ENCODE measurements at regions not wholly inside any gene's neighbourhood (a gene's known extent, or its start where the extent isn't known, plus 50 kb on each side); places are given as distances from the start of the nearest gene placed in this dataset.

DNA sequence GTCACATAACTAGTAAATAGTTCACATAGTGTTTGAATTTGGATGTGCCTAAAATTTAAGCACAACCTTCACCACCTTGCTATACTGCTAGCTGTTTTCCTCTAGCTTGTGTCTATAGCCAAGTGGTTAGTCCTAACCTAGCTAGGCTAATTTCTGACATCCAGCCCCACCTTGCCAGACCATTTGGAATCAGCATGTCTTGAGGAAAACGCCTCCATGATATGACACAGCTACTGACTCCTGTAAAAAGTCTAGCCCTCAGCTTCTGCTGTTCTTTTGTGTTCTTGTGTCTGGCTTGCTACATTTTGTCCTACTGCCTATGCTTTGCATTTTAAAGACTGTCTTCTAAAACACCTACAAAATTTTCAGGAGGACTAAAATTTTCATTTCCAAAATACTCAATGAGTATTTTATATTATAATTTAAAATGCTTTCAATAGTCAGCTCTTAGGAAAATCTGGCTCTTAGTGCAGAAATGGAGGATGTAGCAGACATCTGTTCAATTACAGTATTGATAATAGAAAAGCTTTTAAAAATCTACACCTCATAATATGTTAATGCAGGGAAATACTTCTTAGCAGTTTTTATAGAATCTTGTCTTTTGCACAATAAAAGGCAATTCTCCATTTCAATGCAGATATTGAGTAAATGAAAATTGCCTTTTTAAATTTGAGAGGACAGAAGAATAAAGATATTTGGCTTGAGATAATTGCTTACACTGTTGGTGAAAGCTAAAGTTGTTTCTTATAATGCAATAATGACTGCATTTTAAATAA, 160.8 kb upstream of the APP start:
- TF ChIP-seq, protein P1, sequence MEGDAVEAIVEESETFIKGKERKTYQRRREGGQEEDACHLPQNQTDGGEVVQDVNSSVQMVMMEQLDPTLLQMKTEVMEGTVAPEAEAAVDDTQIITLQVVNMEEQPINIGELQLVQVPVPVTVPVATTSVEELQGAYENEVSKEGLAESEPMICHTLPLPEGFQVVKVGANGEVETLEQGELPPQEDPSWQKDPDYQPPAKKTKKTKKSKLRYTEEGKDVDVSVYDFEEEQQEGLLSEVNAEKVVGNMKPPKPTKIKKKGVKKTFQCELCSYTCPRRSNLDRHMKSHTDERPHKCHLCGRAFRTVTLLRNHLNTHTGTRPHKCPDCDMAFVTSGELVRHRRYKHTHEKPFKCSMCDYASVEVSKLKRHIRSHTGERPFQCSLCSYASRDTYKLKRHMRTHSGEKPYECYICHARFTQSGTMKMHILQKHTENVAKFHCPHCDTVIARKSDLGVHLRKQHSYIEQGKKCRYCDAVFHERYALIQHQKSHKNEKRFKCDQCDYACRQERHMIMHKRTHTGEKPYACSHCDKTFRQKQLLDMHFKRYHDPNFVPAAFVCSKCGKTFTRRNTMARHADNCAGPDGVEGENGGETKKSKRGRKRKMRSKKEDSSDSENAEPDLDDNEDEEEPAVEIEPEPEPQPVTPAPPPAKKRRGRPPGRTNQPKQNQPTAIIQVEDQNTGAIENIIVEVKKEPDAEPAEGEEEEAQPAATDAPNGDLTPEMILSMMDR (IDR thresholded peaks at IDR 0.05; ENCODE audit: insufficient read depth, low read length, poor library complexity, severe bottlenecking): no peak
- no peak for TF ChIP-seq EZH2phosphoT487 (conservative IDR thresholded peaks at IDR 0.05; ENCODE audit: low read length)
